Uterus (tissue), 3 donors: ENCODE measurements at regions not wholly inside any gene's neighbourhood (a gene's known extent, or its start where the extent isn't known, plus 50 kb on each side); places are given as distances from the start of the nearest gene placed in this dataset.
A peak's percentile ranks its signal among the peaks of the same experiment; 100 is the strongest.

ENCODE experiments used
- DNase-seq, 2 donors: peaks; one replicate each; pipeline ENCODE4 v3.0.0-alpha.2; 2019 to 2020
- H3K27ac ChIP-seq, 2 donors: fragments of 200-600 bp; sonication (generic); 1 replicate in 1 of 2; 2 replicates in 1 of 2; pipeline ENCODE4 v1.5.1; 2016 to 2018
- H3K27me3 ChIP-seq, 2 donors: fragments of 200-600 bp; sonication (generic); one replicate each; pipeline ENCODE4 v1.5.1; 2018 to 2019; ENCODE audit warnings: control low read depth in 1 of 2
- H3K36me3 ChIP-seq, 2 donors: fragments of 200-600 bp; sonication (generic); one replicate each; pipeline ENCODE4 v1.5.1; 2019; ENCODE audit warnings: control low read depth in 1 of 2
- H3K4me1 ChIP-seq, 2 donors: fragments of 200-600 bp; sonication (generic); one replicate each; pipeline ENCODE4 v1.5.1; 2018 to 2019; ENCODE audit warnings: control low read depth in 1 of 2
- H3K4me3 ChIP-seq, 2 donors: fragments of 200-600 bp; sonication (generic); 1 replicate in 1 of 2; 2 replicates in 1 of 2; pipeline ENCODE4 v1.5.1; 2018 to 2019; ENCODE audit warnings: mild to moderate bottlenecking in 1 of 2
- H3K9me3 ChIP-seq, 2 donors: fragments of 200-600 bp; sonication (generic); one replicate each; pipeline ENCODE4 v1.5.1; 2019; ENCODE audit warnings: control low read depth in 1 of 2
- POLR2A ChIP-seq, 2 donors: fragments of 450-650 bp; IDR thresholded peaks; one replicate each; pipeline ENCODE4 v1.6.1; 2016; ENCODE audit warnings: antibody characterized with exemption in 2 of 2, mild to moderate bottlenecking in 1 of 2, moderate library complexity in 1 of 2
- intact Hi-C: fragments of 100-400 bp; cut with DNase I; formaldehyde crosslinking; loops from one replicate; pipeline ENCODE4 v1.15.1; 2023; ENCODE audit warnings: low total_unique reads
- TF ChIP-seq, protein P1 (sequence below), 4 experiments: fragments of 200-600 bp in 2 of 4; fragments of 450-650 bp in 2 of 4; sonication (generic) in 2 of 4; IDR thresholded peaks; one replicate each; pipeline ENCODE4 v1.5.1; 2016 to 2019; ENCODE audit warnings: antibody characterized with exemption in 4 of 4, mild to moderate bottlenecking in 2 of 4, moderate library complexity in 1 of 4
- donor health status: DM: yes; HTN: yes; CAD: no.

DNA sequence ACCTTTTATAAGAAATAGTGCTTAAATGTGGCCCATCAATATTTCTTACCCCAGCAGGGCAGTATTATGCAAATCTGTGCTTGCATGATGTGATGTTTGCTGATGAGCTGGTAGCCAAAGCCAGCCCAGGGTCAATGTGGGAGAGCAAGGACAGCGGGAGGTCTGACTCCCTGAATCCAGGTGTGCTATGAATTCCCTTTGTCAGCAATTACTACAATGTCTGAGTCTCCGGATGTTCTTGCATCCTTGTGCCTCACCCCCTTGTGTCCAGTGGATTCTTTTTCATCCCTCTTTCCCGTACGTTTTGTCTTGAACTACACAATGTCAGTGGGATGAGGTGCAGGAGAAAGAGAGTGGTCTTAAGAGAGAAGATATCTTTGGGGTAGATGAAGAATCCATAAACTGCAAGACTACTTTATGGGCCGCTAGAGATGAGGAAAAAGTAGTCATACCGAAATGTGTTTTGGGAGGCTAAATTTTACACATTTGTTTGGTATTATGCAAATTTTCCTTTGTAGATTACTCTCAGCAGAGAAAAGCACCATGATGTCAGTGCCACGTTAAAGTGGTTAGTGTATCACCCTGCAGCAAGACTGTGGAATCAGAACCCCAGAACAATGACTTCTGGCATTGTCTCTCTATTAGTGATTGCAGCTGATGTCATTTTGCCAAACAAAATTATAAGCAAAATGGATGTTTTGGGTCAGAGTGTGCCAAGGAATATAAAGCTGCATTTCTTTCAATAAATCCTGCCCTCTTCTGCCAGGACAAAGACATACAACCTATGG lies 53.5 kb upstream of the TSHZ3 start:
- H3K4me3 ChIP-seq, result no peak overlapping the region
- no peaks in the 10 kb centered on the region for H3K36me3 ChIP-seq
- no peak for DNase-seq
- no peak for TF ChIP-seq POLR2A (IDR thresholded peaks at IDR 0.05)
- TF ChIP-seq, protein P1, sequence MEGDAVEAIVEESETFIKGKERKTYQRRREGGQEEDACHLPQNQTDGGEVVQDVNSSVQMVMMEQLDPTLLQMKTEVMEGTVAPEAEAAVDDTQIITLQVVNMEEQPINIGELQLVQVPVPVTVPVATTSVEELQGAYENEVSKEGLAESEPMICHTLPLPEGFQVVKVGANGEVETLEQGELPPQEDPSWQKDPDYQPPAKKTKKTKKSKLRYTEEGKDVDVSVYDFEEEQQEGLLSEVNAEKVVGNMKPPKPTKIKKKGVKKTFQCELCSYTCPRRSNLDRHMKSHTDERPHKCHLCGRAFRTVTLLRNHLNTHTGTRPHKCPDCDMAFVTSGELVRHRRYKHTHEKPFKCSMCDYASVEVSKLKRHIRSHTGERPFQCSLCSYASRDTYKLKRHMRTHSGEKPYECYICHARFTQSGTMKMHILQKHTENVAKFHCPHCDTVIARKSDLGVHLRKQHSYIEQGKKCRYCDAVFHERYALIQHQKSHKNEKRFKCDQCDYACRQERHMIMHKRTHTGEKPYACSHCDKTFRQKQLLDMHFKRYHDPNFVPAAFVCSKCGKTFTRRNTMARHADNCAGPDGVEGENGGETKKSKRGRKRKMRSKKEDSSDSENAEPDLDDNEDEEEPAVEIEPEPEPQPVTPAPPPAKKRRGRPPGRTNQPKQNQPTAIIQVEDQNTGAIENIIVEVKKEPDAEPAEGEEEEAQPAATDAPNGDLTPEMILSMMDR (IDR thresholded peaks at IDR 0.05), result no peak
- no peaks in the 10 kb centered on the region for H3K4me1 ChIP-seq
- intact Hi-C loops, result no loop called here
- H3K27ac ChIP-seq, result no peak overlapping the region
- H3K27me3 ChIP-seq, result no peaks in the 10 kb centered on the region
- H3K9me3 ChIP-seq, result no peaks in the 10 kb centered on the region

DNA sequence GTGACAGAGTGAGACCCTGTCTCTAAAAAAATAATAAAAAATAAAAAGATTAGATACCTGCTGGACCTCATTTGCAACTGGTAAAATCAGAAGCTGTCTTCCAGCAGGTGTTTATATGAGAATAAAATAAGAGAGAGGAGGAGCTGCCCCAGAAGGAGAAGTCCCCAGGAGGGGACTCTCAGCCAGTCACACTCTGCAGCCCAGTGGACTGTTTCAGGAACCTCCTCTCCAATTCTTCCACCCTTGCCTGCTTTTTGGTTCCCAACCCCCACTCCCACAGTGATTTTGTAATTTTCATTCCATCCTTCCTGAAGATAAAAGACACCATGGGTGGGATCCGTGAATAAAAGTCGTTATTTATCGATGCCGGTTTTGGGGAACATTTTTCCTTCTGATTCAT lies 56.9 kb upstream of the TSHZ3 start:
- intact Hi-C loops, result no loop called here
- Histone ChIP-seq H3K4me3 (no peak overlapping the region), H3K4me1 (no peaks in the 10 kb centered on the region), H3K9me3 (no peaks in the 10 kb centered on the region), H3K27ac (no peak overlapping the region), H3K27me3 (no peaks in the 10 kb centered on the region), H3K36me3 (no peaks in the 10 kb centered on the region)
- no peak for DNase-seq
- TF ChIP-seq POLR2A (IDR thresholded peaks at IDR 0.05), result no peak
- TF ChIP-seq, protein P1 (IDR thresholded peaks at IDR 0.05), result no peak

DNA sequence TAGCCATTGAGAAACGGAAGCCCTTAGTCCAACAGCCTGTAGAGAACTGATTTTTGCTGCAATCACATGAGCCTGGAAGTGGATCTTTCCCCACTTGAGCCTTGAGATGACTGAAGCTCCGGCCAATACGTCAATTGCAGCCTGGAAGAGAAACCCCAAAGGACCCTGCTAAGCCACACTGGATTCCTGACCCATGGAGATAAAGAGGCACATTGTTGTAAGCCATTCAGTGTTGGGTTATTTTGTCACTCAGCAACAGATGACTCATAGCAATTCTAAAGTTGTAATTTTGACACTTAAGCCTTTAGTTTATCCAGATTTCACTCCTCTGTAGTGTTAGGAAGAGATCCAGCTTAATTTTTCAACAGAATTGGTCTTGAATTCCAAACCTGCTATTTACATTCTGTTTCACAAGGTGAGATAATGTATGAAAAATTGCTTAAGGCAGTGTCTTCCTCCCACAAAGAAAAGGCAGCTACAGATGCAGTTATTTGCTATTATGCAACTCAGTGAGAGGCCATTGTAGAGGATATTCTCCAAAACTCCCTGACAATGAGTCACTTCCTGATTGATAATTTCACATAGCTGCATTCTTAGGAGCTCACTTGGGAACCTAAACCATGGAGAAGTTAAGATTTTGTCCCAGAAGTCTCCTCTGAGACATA lies 59.4 kb upstream of the TSHZ3 start:
- DNase-seq, result peak; percentile 22 to 51

DNA sequence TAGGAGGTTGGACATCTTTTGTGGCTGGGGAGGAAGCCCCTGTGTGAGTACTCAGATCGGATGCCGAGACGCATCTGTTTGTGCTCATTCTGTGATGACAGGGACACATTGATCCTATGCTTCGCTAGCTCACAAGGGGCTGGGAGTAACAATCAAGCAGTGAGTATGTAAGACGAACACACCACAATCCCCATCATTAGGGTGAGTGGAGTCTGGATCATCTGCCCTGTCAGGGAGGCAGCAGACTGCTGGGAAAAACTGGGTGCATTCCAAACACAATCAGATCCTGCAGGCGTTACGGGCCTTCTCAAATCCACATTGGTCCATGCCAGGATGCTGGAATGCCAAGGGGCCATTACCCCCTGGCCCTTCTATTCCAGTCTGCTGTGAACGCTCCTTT lies 64.1 kb upstream of the TSHZ3 start:
- no peak overlapping the region for H3K4me3 ChIP-seq
- H3K36me3 ChIP-seq, result no peaks in the 10 kb centered on the region
- DNase-seq, result no peak
- no peaks in the 10 kb centered on the region for H3K9me3 ChIP-seq
- H3K27ac ChIP-seq, result no peak overlapping the region
- H3K4me1 ChIP-seq, result no peaks in the 10 kb centered on the region
- TF ChIP-seq, protein P1 (IDR thresholded peaks at IDR 0.05), result no peak
- no peak for TF ChIP-seq POLR2A (IDR thresholded peaks at IDR 0.05)
- intact Hi-C loops, result no loop called here
- H3K27me3 ChIP-seq, result no peaks in the 10 kb centered on the region

More for the DNA sequence above, 59.4 kb upstream of the TSHZ3 start:
- H3K4me3 ChIP-seq, result no peak overlapping the region
- no peaks in the 10 kb centered on the region for H3K36me3 ChIP-seq
- no peak for TF ChIP-seq POLR2A (IDR thresholded peaks at IDR 0.05)
- TF ChIP-seq, protein P1 (IDR thresholded peaks at IDR 0.05), result no peak
- intact Hi-C loops, result no loop called here
- H3K9me3 ChIP-seq, result no peaks in the 10 kb centered on the region
- H3K4me1 ChIP-seq, result no peaks in the 10 kb centered on the region
- H3K27me3 ChIP-seq, result no peaks in the 10 kb centered on the region
- peak overlapping the region in 1 of 2 donors; percentile 34 for H3K27ac ChIP-seq

DNA sequence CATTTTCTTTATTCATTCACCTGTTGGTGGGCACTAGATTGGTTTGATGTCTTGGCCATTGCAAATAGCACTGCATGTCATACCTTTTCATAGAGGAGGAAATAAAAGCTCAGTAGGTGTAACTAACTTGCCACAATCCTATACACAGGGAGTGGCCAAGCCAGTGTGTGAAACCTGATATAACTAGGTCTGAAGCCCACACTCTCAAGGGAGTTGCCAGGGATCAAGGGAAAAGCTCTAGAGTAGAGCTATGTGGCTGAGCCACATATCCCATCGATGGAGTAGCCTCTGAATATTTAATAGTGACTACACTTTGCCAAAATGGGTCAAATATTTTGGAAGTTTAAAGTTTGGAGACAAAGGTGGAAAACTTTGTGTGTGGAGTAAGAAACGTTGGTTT lies 66.1 kb upstream of the TSHZ3 start:
- intact Hi-C loops, result no loop called here
- DNase-seq, result no peak
- Histone ChIP-seq H3K9me3 (no peaks in the 10 kb centered on the region), H3K36me3 (no peaks in the 10 kb centered on the region), H3K4me3 (no peak overlapping the region), H3K4me1 (no peaks in the 10 kb centered on the region), H3K27ac (no peak overlapping the region), H3K27me3 (no peaks in the 10 kb centered on the region)
- no peak for TF ChIP-seq POLR2A (IDR thresholded peaks at IDR 0.05)
- TF ChIP-seq, protein P1 (IDR thresholded peaks at IDR 0.05), result no peak
